Retina (tissue), 1 donor: ENCODE measurements at regions not wholly inside any gene's neighbourhood (a gene's known extent, or its start where the extent isn't known, plus 50 kb on each side); places are given as distances from the start of the nearest gene placed in this dataset.
A peak's percentile ranks its signal among the peaks of the same experiment; 100 is the strongest.

Experiments used
- DNase-seq: peaks from one replicate; pipeline ENCODE4 v3.0.0-alpha.2; 2016

DNA sequence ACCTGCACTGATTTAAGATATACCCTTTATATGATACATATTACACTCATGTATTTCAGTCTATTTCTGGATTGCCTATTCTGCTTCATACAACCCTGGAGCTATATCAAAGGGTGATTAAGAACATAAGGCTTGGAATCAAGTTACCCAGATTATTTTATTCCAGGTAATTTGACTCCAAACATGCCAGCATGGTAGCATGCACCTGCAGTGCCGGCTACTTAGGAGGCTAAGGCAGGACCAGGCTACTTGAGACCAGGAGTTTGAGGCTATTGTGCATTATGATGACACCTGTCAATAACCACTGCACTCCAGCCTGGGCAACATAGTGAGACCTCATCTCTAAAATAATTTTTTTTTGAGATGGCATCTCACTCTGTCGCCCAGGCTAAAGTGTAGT is 50.4 kb upstream of the NEO1 start:
- DNase-seq: no peak

- DNase-seq: no peak
Measured at GRCh38 chr15:73000293-73000692, 52.0 kb upstream of the NEO1 start.

GRCh38 chr15:72999586-72999985 is 52.7 kb upstream of the NEO1 start:
- DNase-seq: no peak

GRCh38 chr15:72998681-72999466 is 53.4 kb upstream of the NEO1 start:
- no peak for DNase-seq

GRCh38 chr15:72998226-72998625 is 54.0 kb upstream of the NEO1 start:
- DNase-seq: no peak

DNA sequence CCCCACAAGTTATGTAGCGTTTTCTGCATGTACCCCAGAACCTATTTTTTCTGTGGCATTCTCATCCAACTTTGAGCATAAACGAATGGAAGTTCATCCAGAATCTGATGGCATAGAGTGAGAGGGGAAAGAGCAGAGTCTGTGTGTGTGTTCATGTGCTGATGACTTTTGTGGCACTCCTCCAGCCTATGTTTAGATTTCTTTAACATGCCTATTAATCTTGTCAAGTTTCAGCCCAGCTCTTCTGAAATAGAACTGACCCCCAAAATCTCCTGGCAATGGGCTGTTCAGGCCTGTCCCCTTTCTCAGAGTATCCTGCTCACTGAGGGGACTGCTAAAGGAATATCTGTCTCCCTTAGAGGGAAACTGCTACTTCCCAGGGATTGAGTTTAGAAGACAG is 56.4 kb upstream of the NEO1 start:
- DNase-seq: no peak

- DNase-seq: no peak
Measured at GRCh38 chr15:72994534-72995177, 57.6 kb upstream of the NEO1 start.

GRCh38 chr15:72992841-72993252 is 59.4 kb upstream of the NEO1 start:
- no peak for DNase-seq

DNA sequence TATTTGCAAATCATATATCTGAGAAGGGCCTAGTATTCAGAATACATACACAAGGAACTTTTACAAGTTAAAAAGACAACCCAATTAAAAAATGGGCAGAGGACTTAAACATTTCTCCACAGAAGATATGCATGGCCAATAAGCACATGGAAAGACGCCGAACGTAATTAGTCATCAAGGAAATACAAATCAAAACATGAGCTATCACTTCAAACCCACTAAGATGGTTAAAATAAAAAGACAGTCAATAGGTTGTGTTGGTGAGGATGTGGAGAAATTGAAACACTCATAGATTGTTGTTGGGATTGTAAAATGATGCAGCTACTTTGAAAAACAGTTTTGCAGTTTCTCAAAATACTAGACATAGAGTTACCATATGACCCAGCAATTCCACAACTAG is 61.2 kb upstream of the NEO1 start:
- no peak for DNase-seq

DNA sequence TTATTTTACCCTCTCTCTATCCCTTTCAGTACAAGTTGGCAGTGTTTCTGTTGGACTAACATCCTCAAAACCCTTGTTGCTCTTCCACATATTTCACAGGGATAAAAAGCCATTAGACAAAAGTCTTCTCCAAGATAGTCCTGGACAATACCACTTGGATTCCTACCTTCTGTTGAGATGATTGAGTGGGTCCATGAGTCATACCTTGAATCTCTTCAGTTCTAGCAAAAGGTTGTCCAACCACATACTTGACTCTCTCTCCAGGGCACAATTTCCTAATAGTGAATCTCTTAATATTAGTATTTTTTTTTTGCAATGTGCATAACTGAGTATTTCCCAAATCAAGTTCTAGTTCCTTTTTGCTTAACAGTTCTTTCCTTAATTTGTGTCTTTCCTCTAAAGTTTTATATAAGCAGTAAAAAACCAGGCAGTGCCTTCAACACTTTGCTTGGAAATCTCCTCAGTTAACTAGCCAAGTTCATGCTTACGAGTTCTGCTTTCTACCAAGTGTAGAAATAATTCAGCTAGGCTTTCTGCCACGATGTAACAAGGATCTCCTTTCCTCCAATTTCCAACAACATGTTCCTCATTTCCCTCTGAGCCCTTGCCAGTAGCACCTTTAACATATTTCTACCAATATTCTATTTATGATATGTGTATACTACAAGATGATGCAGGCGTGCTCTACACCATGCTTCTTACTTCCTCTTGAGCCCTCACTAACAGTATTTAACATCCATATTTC is 68.3 kb upstream of the NEO1 start:
- no peak for DNase-seq

DNA sequence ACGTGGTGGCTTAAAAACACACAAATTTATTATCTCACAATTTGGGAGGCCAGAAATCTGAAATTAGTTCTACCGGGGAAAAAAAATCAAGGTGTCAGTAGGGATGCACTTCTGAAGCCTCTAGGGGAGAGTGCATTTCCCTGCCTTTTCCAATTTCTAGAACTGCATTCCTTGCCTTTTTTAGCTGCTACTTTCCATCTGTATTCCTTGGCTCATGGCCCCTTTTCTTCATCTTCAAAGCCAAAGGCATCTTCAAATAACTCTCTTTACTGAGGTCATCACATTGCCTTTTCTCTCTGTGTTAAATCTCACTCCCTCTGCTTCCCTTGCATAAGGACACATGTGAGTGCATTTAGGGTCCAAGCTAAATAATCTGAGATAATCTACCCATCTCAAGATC is 69.5 kb upstream of the NEO1 start:
- no peak for DNase-seq

DNA sequence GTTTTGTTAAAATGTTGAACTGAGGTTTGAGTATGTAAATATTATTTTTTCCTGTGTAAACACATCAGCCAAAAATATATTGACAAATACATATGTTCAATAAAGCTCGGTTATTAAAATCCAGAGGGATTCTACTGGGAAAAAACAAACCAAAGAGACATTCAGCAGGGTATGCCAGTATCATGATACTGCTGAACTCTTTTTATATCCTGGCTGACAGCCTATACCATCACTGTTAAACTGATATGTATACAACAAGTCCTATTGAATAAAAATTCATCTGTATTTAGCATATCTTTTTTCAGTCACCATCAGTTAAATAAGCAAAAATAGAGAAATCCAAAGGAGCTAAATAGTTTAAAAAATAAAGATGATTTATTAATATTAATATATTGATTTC is 71.6 kb upstream of the NEO1 start:
- DNase-seq: no peak

GRCh38 chr15:72979791-72980190 is 72.5 kb upstream of the NEO1 start:
- no peak for DNase-seq

DNA sequence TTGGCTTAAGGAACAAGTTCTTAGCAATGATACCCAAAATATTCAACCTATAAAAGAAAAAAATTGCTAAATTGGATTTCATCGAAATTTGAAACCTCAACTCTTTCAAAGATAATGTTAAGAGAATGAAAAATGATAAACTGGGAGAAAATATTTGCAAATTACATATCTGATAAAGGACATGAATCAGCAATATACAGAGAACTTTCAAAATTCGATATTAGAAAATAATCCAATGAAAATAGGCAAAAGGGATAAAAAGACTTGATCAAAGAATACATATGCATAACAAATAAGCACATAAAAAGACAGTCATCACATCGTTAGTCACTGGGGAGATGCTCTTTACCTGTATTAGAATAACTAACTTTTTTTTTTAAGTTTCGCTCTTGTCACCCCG is 73.0 kb upstream of the NEO1 start:
- DNase-seq: no peak

GRCh38 chr15:72978223-72978622 is 74.0 kb upstream of the NEO1 start:
- no peak for DNase-seq

- DNase-seq: no peak
Measured at GRCh38 chr15:72972362-72972761, 79.9 kb upstream of the NEO1 start.

- DNase-seq: no peak
Measured at GRCh38 chr15:72971766-72972165, 80.5 kb upstream of the NEO1 start.

- DNase-seq: peak; percentile 57
Measured at GRCh38 chr15:72970933-72971760, 81.1 kb upstream of the NEO1 start.

GRCh38 chr15:72968531-72968922 is 83.7 kb upstream of the NEO1 start:
- DNase-seq: no peak

- DNase-seq: no peak
Measured at GRCh38 chr15:72967811-72968530, 84.3 kb upstream of the NEO1 start.

GRCh38 chr15:72967397-72967796 is 84.9 kb upstream of the NEO1 start:
- no peak for DNase-seq

DNA sequence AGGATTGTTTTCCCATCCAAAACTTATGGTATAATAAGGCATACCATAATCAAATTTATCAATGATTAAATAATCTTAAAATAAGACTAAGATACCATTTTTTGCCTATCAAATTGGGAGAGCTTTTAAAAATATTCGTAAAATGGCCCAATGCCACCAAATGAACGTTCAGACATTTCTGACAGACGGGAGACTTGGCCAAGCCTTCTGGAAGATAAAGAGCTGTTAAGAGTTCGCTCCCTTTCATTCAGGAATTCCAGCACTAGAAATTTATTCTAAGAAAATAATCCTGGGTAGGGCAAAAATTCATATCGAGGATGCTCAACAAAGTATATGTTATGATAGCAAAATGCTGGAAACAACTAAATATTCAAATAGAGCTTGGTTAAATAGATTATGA is 85.6 kb upstream of the NEO1 start:
- DNase-seq: no peak
